Liver (tissue), 8 donors: ENCODE measurements at regions not wholly inside any gene's neighbourhood (a gene's known extent, or its start where the extent isn't known, plus 50 kb on each side); places are given as distances from the start of the nearest gene placed in this dataset.

ENCODE experiments used
- DNase-seq: peaks from one replicate; pipeline ENCODE4 v3.0.0-alpha.2; 2017; ENCODE audit warnings: low spot score
- H3K27ac ChIP-seq, 2 donors: one replicate each; pipeline ENCODE4 v1.7.0; 2013; ENCODE audit warnings: inconsistent platforms in 2 of 2, low read length in 2 of 2, control low read depth in 1 of 2, low read depth in 1 of 2, mild to moderate bottlenecking in 1 of 2
- H3K27me3 ChIP-seq, 4 donors: one replicate each; pipeline versions ENCODE4 v1.6.1 to v1.7.0; 2013; ENCODE audit warnings: low read length in 3 of 4, inconsistent platforms in 1 of 4, mild to moderate bottlenecking in 1 of 4, moderate library complexity in 1 of 4; ENCODE audit not compliant: control insufficient read depth in 4 of 4, insufficient read depth in 4 of 4
- H3K36me3 ChIP-seq, 4 donors: one replicate each; pipeline versions ENCODE4 v1.6.1 to v1.7.0; 2013; ENCODE audit warnings: low read length in 3 of 4, mild to moderate bottlenecking in 3 of 4, low read depth in 1 of 4, moderate library complexity in 1 of 4; ENCODE audit not compliant: control insufficient read depth in 4 of 4, insufficient read depth in 3 of 4
- H3K4me1 ChIP-seq, 4 donors: one replicate each; pipeline versions ENCODE4 v1.6.1 to v1.7.0; 2013; ENCODE audit warnings: low read length in 3 of 4, mild to moderate bottlenecking in 3 of 4, moderate library complexity in 1 of 4; ENCODE audit not compliant: control insufficient read depth in 4 of 4, insufficient read depth in 4 of 4
- H3K4me3 ChIP-seq, 3 donors: one replicate each; pipeline versions ENCODE4 v1.6.1 to v1.7.0; 2013; ENCODE audit warnings: low read length in 3 of 3, control low read depth in 1 of 3, low read depth in 1 of 3, mild to moderate bottlenecking in 1 of 3
- H3K9ac ChIP-seq, 2 donors: one replicate each; pipeline ENCODE4 v1.7.0; 2013; ENCODE audit warnings: low read length in 2 of 2, mild to moderate bottlenecking in 2 of 2, moderate library complexity in 2 of 2, control low read depth in 1 of 2, low read depth in 1 of 2
- H3K9me3 ChIP-seq, 4 donors: one replicate each; pipeline versions ENCODE4 v1.6.1 to v1.7.0; 2013; ENCODE audit warnings: low read length in 3 of 4; ENCODE audit not compliant: control insufficient read depth in 4 of 4
- ATF3 ChIP-seq: IDR thresholded peaks from 2 replicates; pipeline ENCODE4 v1.6.1; 2016; ENCODE audit warnings: antibody characterized with exemption
- EGR1 ChIP-seq, 2 donors: IDR thresholded peaks; 2 replicates each; pipeline ENCODE4 v1.6.1; 2016 to 2018; ENCODE audit warnings: antibody characterized with exemption in 2 of 2, low read depth in 2 of 2
- FOXA1 ChIP-seq: IDR thresholded peaks from 2 replicates; pipeline ENCODE4 v1.6.1; 2016; ENCODE audit warnings: antibody characterized with exemption
- FOXA2 ChIP-seq: IDR thresholded peaks from 2 replicates; pipeline ENCODE4 v1.6.1; 2016; ENCODE audit warnings: antibody characterized with exemption
- GABPA ChIP-seq, 2 donors: IDR thresholded peaks in 1 of 2; conservative IDR thresholded peaks in 1 of 2; 2 replicates each; pipeline ENCODE4 v1.6.1; 2016; ENCODE audit warnings: antibody characterized with exemption in 2 of 2, mild to moderate bottlenecking in 1 of 2, moderate library complexity in 1 of 2
- HNF4A ChIP-seq, 2 donors: conservative IDR thresholded peaks; 2 replicates each; pipeline ENCODE4 v1.6.1; 2016; ENCODE audit warnings: antibody characterized with exemption in 2 of 2, mild to moderate bottlenecking in 2 of 2
- HNF4G ChIP-seq: IDR thresholded peaks from 2 replicates; pipeline ENCODE4 v1.6.1; 2016; ENCODE audit warnings: antibody characterized with exemption
- JUND ChIP-seq, 2 donors: IDR thresholded peaks; 2 replicates each; pipeline ENCODE4 v1.6.1; 2016; ENCODE audit warnings: antibody characterized with exemption in 2 of 2
- MAX ChIP-seq: IDR thresholded peaks from 2 replicates; pipeline ENCODE4 v1.6.1; 2016; ENCODE audit warnings: antibody characterized with exemption
- NR2F2 ChIP-seq: IDR thresholded peaks from 2 replicates; pipeline ENCODE4 v1.6.1; 2016; ENCODE audit warnings: antibody characterized with exemption
- REST ChIP-seq: IDR thresholded peaks from 2 replicates; pipeline ENCODE4 v1.6.1; 2016; ENCODE audit warnings: antibody characterized with exemption, mild to moderate bottlenecking
- RXRA ChIP-seq, 2 donors: IDR thresholded peaks; 2 replicates each; pipeline ENCODE4 v1.6.1; 2017 to 2018; ENCODE audit warnings: antibody characterized with exemption in 2 of 2, mild to moderate bottlenecking in 1 of 2
- SP1 ChIP-seq: IDR thresholded peaks from 2 replicates; pipeline ENCODE4 v1.6.1; 2018; ENCODE audit warnings: antibody characterized with exemption, mild to moderate bottlenecking
- YY1 ChIP-seq: IDR thresholded peaks from 2 replicates; pipeline ENCODE4 v1.6.1; 2016; ENCODE audit warnings: antibody characterized with exemption, mild to moderate bottlenecking
- ZBTB33 ChIP-seq: IDR thresholded peaks from 2 replicates; pipeline ENCODE4 v1.6.1; 2016; ENCODE audit warnings: antibody characterized with exemption
- WGBS: extraction: QIAGEN DNeasy Blood & Tissue Kit; methylation state at CpG from one replicate; pipeline ENCODE4 v1.1.7; 2013; 5-methylcytosine and 5-hydroxymethylcytosine counted together
- TF ChIP-seq, protein P1 (sequence below): fragments of 150-350 bp; IDR thresholded peaks from 2 replicates; pipeline ENCODE4 v1.5.1; 2017; ENCODE audit warnings: improper control_type of control experiment, low read depth, low read length; ENCODE audit not compliant: missing input control
- donor health status: healthy.
- donor health status: healthy.
- donor health status: healthy.
- donor health status: healthy.
- donor health status: healthy.

DNA sequence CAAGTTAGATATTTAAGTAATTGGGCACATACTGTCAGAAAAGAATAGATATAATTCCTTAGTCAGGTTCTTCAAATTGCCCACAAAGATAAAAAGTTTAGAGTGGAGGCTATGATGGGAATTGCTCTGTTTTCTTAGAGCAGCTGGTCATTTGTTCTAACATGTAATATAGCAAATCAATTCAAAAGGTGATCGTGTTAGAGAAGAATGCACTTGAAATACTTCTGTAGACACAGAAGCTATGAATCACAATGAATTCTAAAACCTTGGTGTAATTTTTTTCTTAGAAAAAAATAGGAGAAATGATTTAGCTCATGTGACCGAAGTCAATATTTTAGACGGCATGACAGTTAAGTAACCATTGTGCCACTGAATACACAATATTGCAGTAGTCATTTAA lies 918.1 kb upstream of the LRATD1 start (continued):
- TF ChIP-seq ZBTB33 (no peak), JUND (IDR thresholded peaks at IDR 0.05) (no peak)

DNA sequence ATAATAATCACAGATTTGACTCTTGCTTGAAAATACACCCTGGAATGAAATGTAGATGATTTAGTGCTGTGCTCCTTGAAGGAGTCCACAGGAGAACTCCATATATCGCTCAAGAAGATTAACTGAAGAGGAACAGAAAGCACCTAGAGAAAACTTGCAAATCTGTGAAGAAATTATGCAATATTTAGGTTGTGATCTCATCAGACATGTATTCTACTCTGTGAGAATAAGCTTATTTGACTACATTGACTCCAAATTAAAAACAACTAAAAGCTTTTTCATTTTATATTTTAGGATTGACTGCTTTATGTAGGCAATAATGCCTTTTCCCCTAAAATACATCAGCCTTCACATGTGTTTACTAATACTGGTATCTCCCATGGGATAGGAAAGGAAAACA lies 906.6 kb upstream of the LRATD1 start:
- H3K4me1 ChIP-seq: no peaks in the 10 kb centered on the region
- H3K27ac ChIP-seq: no peak overlapping the region
- WGBS: 58% methylated on average over 1 of the region's 1 CpG
- H3K36me3 ChIP-seq: no peaks in the 10 kb centered on the region
- DNase-seq: no peak
- H3K9ac ChIP-seq: no peak overlapping the region
- no peaks in the 10 kb centered on the region for H3K9me3 ChIP-seq
- TF ChIP-seq NR2F2 (no peak), EGR1 (IDR thresholded peaks at IDR 0.05; ENCODE audit: low read depth in 2 of 2) (no peak), GABPA (IDR thresholded peaks at IDR 0.05 in 1 of 2, conservative IDR thresholded peaks at IDR 0.05 in 1 of 2) (no peak), SP1 (no peak), ZBTB33 (no peak), REST (no peak), FOXA1 (no peak), YY1 (no peak), RXRA (IDR thresholded peaks at IDR 0.05) (no peak), ATF3 (no peak), HNF4A (conservative IDR thresholded peaks at IDR 0.05) (no peak), MAX (no peak), FOXA2 (no peak), HNF4G (no peak)
- TF ChIP-seq, protein P1, sequence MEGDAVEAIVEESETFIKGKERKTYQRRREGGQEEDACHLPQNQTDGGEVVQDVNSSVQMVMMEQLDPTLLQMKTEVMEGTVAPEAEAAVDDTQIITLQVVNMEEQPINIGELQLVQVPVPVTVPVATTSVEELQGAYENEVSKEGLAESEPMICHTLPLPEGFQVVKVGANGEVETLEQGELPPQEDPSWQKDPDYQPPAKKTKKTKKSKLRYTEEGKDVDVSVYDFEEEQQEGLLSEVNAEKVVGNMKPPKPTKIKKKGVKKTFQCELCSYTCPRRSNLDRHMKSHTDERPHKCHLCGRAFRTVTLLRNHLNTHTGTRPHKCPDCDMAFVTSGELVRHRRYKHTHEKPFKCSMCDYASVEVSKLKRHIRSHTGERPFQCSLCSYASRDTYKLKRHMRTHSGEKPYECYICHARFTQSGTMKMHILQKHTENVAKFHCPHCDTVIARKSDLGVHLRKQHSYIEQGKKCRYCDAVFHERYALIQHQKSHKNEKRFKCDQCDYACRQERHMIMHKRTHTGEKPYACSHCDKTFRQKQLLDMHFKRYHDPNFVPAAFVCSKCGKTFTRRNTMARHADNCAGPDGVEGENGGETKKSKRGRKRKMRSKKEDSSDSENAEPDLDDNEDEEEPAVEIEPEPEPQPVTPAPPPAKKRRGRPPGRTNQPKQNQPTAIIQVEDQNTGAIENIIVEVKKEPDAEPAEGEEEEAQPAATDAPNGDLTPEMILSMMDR: no peak
- H3K4me3 ChIP-seq: no peak overlapping the region
- no peaks in the 10 kb centered on the region for H3K27me3 ChIP-seq
